HG03439 (cell line): ENCODE measurements at regions not wholly inside any gene's neighbourhood (a gene's known extent, or its start where the extent isn't known, plus 50 kb on each side); places are given as distances from the start of the nearest gene placed in this dataset.
"Not testable (repeated sequence)": the region's sequence is repeated elsewhere in the genome, so short reads cannot be mapped to it uniquely, and the experiment has no call there.

ENCODE experiments used
- ATAC-seq: cut with Tn5 transposase; IDR thresholded peaks from one replicate; pipeline ENCODE4 v1.9.1; 2021; ENCODE audit warnings: mild to moderate bottlenecking, moderate library complexity; ENCODE audit not compliant: unreplicated experiment

- no peak for ATAC-seq
Observed at GRCh38 chr3:110646055-110646454, 425.6 kb upstream of the NECTIN3 start.

- no peak for ATAC-seq
Observed at GRCh38 chr3:110646496-110646895, 425.1 kb upstream of the NECTIN3 start.

DNA sequence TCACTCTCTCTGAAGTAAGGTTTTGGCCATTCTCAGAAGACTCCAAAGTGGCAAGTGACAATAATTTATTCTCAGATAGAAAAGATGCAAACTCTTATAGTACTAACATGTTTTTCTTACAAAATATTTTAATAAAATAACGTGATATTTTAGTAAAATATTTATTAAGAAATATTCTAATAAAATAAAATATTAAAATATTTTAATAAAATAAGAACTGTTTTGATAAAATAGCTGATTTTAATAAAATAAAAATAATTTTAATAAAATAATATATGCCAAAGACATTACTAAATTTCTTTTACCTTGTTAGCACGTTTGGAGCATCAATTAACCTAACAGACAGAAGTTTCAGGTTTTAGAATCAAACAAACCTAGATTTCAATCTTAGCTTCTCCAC is 424.0 kb upstream of the NECTIN3 start:
- ATAC-seq: no peak

- ATAC-seq: no peak
Observed at GRCh38 chr3:110650741-110651140, 420.9 kb upstream of the NECTIN3 start.

GRCh38 chr3:110654843-110655502 is 416.6 kb upstream of the NECTIN3 start:
- no peak for ATAC-seq

GRCh38 chr3:110656394-110657025 is 415.1 kb upstream of the NECTIN3 start:
- ATAC-seq: no peak

GRCh38 chr3:110664148-110664547 is 407.5 kb upstream of the NECTIN3 start:
- ATAC-seq: no peak

DNA sequence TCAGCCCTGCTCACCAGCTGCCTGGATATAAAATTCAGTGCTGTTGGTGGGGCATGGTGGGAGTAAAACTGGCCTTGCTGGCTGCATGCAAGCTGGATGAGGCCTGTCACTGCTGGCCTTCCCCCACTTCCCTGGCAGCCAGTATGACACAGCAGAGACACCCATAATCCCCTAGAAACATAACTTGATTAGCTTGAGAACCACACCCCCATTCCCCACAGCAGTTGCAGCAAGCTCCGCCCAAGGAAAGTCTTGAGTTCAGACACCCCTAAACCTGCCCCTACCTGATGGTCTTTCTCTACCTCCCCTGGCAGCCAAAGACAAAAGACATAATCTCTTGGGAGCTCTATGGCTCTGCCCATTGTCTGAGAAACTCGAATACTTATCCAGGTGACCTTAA is 405.1 kb upstream of the NECTIN3 start:
- no peak for ATAC-seq

DNA sequence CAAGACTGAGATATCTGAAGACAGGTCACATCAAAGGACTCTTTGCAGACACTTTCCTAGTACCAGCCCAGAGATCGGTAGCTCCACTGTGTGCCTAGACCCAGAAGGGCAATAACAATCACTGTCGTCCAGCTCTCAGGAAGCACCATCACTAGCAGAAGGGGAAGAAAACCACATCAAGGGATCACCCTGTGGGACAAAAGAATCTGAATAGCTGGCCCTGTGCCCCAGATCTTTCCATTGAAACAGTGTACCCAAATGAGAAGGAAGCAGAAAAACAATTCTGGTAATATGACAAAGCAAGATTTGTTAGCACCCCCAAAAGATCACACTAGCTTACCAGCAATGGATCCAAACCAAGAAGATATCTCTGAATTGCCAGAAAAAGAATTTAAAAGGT is 404.4 kb upstream of the NECTIN3 start:
- ATAC-seq: no peak

DNA sequence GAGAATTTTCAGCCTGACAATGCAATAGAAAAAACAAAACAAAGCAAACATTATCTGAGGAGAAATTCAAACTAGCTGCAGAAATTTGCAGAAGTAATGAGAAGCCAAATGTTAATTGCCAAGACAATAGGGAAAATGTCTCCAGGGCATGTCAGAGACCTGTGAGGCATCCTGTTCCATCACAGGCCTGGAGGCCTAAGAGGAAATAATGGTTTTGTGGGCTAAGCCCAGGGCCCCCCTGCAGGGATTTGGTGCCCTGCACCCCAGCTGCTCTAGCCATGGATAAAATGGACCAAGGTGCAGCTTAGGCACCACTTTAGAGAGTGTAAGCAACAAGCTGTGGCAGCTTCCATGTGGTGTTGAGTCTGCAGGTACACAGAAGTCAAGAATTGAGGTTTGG is 401.2 kb upstream of the NECTIN3 start:
- no peak for ATAC-seq

DNA sequence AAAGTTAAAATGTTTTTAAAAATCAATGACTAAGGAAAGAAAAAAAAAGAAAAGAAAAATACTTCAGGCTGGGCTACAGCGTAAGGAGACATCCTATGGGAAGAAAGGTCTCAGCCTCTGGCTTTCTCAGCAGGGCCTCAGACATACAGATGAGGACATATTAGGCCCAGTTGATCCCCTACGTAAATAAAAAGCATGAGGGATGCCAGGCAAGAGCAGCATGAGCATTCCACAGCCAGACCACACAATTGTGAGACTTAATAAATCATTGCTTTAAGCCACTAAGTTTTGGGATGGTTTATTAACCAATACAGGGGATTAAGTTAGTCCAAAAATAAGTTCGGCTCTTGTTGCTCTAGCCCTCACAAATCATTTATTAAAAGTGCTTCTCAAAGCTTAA is 394.1 kb upstream of the NECTIN3 start:
- no peak for ATAC-seq

DNA sequence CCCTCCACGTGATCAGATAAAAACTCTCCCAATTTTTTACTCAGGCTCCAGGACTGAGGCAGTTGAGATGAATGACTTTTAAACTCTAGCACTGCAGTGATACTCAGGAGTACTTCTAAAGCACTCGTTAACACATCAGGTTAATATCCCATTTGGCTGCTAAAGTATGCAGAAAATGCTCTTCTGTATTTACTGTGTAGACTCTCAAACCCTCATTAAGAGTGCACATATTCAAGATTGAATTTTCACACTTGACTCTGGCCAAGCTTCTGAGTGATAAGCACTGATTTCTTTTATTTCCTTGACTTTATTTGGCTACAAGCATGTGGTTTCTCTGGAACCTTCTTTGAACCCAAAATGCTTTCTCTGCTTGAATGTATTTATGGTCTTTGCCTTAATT is 392.3 kb upstream of the NECTIN3 start:
- ATAC-seq: no peak

DNA sequence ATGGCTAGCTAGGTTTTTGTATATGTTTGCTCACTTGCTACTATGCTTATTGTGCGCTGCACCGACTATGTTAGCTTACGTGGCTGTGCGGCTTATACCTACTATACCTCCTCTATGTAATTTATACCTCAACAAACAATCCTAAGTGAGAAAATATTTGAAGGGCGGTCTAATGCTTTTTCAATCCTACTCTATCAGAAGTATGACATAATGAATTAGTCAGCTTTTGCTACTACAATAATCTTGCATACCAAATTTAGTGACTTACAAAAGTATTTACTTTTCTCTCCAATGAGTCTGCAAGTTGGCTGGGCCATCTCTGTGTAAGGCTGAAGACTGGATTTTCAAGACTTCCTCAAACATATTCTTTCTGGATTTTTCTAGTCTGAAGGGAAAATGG is 391.2 kb upstream of the NECTIN3 start:
- ATAC-seq: no peak

GRCh38 chr3:110684466-110684865 is 387.1 kb upstream of the NECTIN3 start:
- ATAC-seq: no peak

- ATAC-seq: no peak
Observed at GRCh38 chr3:110685630-110686029, 386.0 kb upstream of the NECTIN3 start.

GRCh38 chr3:110686701-110687100 is 384.9 kb upstream of the NECTIN3 start:
- no peak for ATAC-seq

DNA sequence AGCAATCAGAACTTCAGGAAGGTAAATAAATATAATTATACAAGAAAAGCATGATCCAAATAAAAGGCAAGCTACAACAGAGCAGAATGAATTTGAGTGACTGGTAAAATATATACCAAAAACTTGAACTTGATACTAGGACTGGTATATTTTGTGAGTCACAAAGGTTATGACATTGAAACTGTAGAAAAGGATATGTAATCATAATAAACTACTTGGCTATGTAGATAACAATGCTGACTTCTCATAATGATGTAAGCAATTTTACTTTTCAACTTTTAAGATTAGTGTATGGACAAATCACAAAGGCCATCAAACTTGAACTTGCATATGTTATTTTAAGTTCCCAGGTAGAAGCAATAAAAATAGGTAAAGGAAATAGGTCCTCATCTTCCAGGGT is 384.5 kb upstream of the NECTIN3 start:
- ATAC-seq: no peak

GRCh38 chr3:110697961-110698360 is 373.7 kb upstream of the NECTIN3 start:
- ATAC-seq: no peak

GRCh38 chr3:110704332-110704731 is 367.3 kb upstream of the NECTIN3 start:
- not testable (repeated sequence) for ATAC-seq

DNA sequence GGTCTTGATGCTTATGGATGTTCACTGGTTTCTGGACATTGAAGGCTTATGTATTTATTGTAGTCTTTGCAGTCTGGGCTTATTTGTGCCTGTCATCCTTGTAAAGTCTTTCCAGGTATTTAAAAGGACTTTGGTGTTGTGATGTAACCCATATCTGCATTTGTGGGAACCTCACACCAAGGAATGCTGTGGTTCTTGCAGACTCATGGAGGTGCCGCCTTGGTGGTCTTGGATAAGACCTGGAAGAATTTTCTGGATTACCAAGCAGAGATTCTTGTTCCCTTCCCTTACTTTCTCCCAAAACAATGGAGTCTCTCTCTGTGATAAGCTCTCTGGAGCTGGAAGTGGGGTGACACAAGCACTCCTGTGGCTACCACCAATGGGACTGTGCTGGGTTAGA is 363.5 kb upstream of the NECTIN3 start:
- no peak for ATAC-seq

DNA sequence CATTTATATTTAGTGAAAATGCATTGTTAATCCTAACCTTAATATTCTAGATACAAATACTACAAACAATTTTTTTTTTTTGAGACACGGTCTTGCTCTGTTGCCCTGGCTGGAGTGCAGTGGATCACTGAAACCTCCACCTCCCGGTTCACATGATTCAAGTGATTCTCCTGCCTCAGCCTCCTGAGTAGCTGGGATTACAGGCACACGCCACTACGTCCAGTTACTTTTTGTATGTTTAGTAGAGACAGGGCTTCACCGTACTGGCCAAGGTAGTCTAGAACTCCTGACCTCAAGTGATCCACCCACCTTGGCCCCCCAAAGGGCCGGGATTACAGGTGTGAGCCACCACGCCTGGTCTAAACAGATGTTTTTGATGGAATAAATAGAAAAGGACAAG is 361.5 kb upstream of the NECTIN3 start:
- no peak for ATAC-seq

DNA sequence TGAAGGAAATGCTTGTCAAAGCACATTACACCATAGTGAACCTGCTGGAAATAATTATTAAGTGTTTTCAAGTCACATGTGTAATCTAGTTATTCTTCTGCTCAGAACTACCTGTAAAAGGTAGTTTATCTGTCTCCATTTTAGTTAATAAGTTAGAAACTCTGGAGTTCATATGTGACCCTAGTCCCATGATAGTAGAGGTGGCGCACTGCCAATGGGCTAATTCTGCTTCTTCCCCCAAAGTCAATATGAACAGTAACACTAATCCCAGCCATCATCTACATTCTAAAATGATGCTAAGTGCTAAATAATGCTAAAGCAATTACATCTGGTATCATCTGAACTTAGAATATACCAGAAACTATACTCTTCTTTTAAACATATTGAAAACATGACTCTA is 361.0 kb upstream of the NECTIN3 start:
- ATAC-seq: no peak
